ENCODE measurements at regions not wholly inside any gene's neighbourhood (a gene's known extent, or its start where the extent isn't known, plus 50 kb on each side); places are given as distances from the start of the nearest gene placed in this dataset.
"Not testable (repeated sequence)": the region's sequence is repeated elsewhere in the genome, so short reads cannot be mapped to it uniquely, and the experiment has no call there.

DNA sequence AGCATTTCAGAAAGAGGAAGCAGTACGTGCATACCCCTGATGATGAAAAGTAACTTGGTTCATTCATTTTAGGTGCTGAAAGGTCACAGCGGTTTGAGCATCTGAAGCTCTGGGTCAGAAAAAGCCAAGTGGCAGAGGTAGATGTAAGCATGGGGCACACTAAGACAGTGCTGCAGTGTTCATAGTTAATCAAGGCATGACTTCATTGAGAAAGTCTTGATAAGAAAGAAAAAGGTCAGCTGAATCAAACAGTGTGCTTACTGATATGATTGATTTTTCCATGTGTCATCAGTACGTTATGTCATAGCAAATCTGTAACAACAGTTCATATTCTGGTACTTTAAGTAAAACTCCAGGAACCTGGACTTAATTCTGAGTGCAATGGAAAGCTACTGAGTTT is 107.7 kb upstream of the PCLO start:
- Mint-ChIP-seq H3K4me3 (ENCODE audit: unreplicated experiment) (no peak overlapping the region), H3K27ac (ENCODE audit: unreplicated experiment) (no peak overlapping the region)
- no TSS peak for BruUV-seq (replicated peaks)

GRCh38 chr7:83267141-83267631 is 104.5 kb upstream of the PCLO start:
- Histone ChIP-seq H3K36me3 (ENCODE audit: control insufficient read depth, insufficient read depth, low read length) (no peaks in the 10 kb centered on the region), H3K9me3 (no peaks in the 10 kb centered on the region), H3K4me1 (no peaks in the 10 kb centered on the region), H3K4me3 (ENCODE audit: low read depth, low read length) (no peak overlapping the region), H3K27me3 (replicated peaks; ENCODE audit: control insufficient read depth, insufficient read depth, low read length) (no peaks in the 10 kb centered on the region)
- no peak for DNase-seq
- Mint-ChIP-seq H3K27ac (ENCODE audit: unreplicated experiment) (no peak overlapping the region), H3K9me3 (ENCODE audit: unreplicated experiment) (no peaks in the 10 kb centered on the region), H3K4me1 (ENCODE audit: low read depth, unreplicated experiment) (no peaks in the 10 kb centered on the region), H3K36me3 (ENCODE audit: insufficient read depth, unreplicated experiment) (no peaks in the 10 kb centered on the region), H3K4me3 (ENCODE audit: unreplicated experiment) (no peak overlapping the region), H3K27me3 (ENCODE audit: insufficient read depth, unreplicated experiment) (peaks cover 4% of the 10 kb centered on the region)
- BruUV-seq (replicated peaks), result no TSS peak
- CTCF ChIA-PET, result no interaction called here
- POLR2A ChIA-PET, result no interaction called here
- no peak for TF ChIP-seq CTCF (IDR thresholded peaks at IDR 0.05; ENCODE audit: insufficient read depth in 1 of 2, low read depth in 1 of 2, low read length in 1 of 2, severe bottlenecking in 1 of 2, unreplicated experiment in 1 of 2)
- intact Hi-C loops (cut with micrococcal nuclease; ENCODE audit: unreplicated experiment), result no loop called here

More for the DNA sequence above, 107.7 kb upstream of the PCLO start:
- DNase-seq, result no peak
- intact Hi-C loops (cut with micrococcal nuclease; ENCODE audit: unreplicated experiment), result loop anchor here (2.0 to 10.0 kb wide), 3 partner anchors 94 to 266 kb away; partner anchors contain the start of gene PCLO
- no peaks in the 10 kb centered on the region for H3K27me3 ChIP-seq (replicated peaks; ENCODE audit: control insufficient read depth, insufficient read depth, low read length)
- Mint-ChIP-seq H3K9me3 (ENCODE audit: unreplicated experiment) (no peaks in the 10 kb centered on the region), H3K4me1 (ENCODE audit: low read depth, unreplicated experiment) (no peaks in the 10 kb centered on the region), H3K36me3 (ENCODE audit: insufficient read depth, unreplicated experiment) (no peaks in the 10 kb centered on the region), H3K27me3 (ENCODE audit: insufficient read depth, unreplicated experiment) (peaks cover 7% of the 10 kb centered on the region)
- no peaks in the 10 kb centered on the region for H3K4me1 ChIP-seq
- H3K36me3 ChIP-seq (ENCODE audit: control insufficient read depth, insufficient read depth, low read length), result no peaks in the 10 kb centered on the region
- POLR2A ChIA-PET, result no interaction called here
- no peak for TF ChIP-seq CTCF (IDR thresholded peaks at IDR 0.05; ENCODE audit: insufficient read depth in 1 of 2, low read depth in 1 of 2, low read length in 1 of 2, severe bottlenecking in 1 of 2, unreplicated experiment in 1 of 2)
- H3K9me3 ChIP-seq, result no peaks in the 10 kb centered on the region
- H3K4me3 ChIP-seq (ENCODE audit: low read depth, low read length), result no peak overlapping the region
- CTCF ChIA-PET, result no interaction called here

DNA sequence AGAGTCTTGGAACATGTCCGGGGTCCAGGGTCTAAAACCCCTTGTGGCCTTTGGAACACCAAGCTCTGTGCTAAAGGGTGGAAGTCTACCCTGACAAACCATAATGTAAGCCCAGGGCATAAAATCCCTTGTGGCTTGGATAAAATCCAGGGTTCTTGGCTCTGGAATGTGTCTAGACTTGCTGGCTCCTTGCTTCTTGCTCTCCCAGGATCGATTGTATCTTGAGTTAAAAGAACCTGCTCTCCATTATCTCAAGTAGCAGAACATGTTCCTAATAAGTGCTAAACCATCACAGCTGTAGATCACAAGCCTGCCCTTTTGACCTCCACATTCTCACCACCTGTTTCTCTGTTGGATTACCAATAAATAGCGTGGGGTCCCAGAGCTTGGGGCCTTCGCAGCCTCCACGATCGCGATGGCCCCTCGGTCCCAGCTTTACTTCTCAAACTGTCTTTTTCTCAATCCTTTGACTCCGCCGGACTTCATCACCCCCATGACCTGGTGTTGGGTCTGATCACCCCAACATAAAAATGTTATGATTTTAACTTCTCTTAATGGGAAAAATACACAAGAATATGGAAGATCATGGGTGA is 100.9 kb upstream of the PCLO start:
- H3K27me3 ChIP-seq (replicated peaks; ENCODE audit: control insufficient read depth, insufficient read depth, low read length); H3K4me1 Mint-ChIP-seq (ENCODE audit: low read depth, unreplicated experiment); POLR2A ChIA-PET; H3K36me3 ChIP-seq (ENCODE audit: control insufficient read depth, insufficient read depth, low read length); DNase-seq; H3K4me3 ChIP-seq (ENCODE audit: low read depth, low read length); H3K27ac Mint-ChIP-seq (ENCODE audit: unreplicated experiment); H3K4me3 Mint-ChIP-seq (ENCODE audit: unreplicated experiment); H3K36me3 Mint-ChIP-seq (ENCODE audit: insufficient read depth, unreplicated experiment); H3K9me3 ChIP-seq; H3K9me3 Mint-ChIP-seq (ENCODE audit: unreplicated experiment); H3K4me1 ChIP-seq; H3K27me3 Mint-ChIP-seq (ENCODE audit: insufficient read depth, unreplicated experiment); CTCF ChIA-PET; BruUV-seq (replicated peaks); intact Hi-C loops (cut with micrococcal nuclease; ENCODE audit: unreplicated experiment): not testable (repeated sequence)

GRCh38 chr7:83259064-83259463 is 96.4 kb upstream of the PCLO start:
- no peaks in the 10 kb centered on the region for H3K9me3 Mint-ChIP-seq (ENCODE audit: unreplicated experiment)
- no peaks in the 10 kb centered on the region for H3K27me3 Mint-ChIP-seq (ENCODE audit: insufficient read depth, unreplicated experiment)
- no TSS peak for BruUV-seq (replicated peaks)
- no peak overlapping the region for H3K27ac Mint-ChIP-seq (ENCODE audit: unreplicated experiment)
- CTCF ChIA-PET, result no interaction called here
- Histone ChIP-seq H3K27me3 (replicated peaks; ENCODE audit: control insufficient read depth, insufficient read depth, low read length) (no peaks in the 10 kb centered on the region), H3K9me3 (no peaks in the 10 kb centered on the region), H3K4me3 (ENCODE audit: low read depth, low read length) (no peak overlapping the region), H3K36me3 (ENCODE audit: control insufficient read depth, insufficient read depth, low read length) (no peaks in the 10 kb centered on the region), H3K4me1 (no peaks in the 10 kb centered on the region)
- H3K36me3 Mint-ChIP-seq (ENCODE audit: insufficient read depth, unreplicated experiment), result no peaks in the 10 kb centered on the region
- H3K4me1 Mint-ChIP-seq (ENCODE audit: low read depth, unreplicated experiment), result no peaks in the 10 kb centered on the region
- TF ChIP-seq CTCF (IDR thresholded peaks at IDR 0.05; ENCODE audit: insufficient read depth in 1 of 2, low read depth in 1 of 2, low read length in 1 of 2, severe bottlenecking in 1 of 2, unreplicated experiment in 1 of 2), result no peak
- POLR2A ChIA-PET, result no interaction called here
- H3K4me3 Mint-ChIP-seq (ENCODE audit: unreplicated experiment), result no peak overlapping the region
- intact Hi-C loops (cut with micrococcal nuclease; ENCODE audit: unreplicated experiment), result no loop called here
- no peak for DNase-seq

Measured in Caco-2 (cell line).